CD14-positive monocyte (primary cell): ENCODE measurements at regions not wholly inside any gene's neighbourhood (a gene's known extent, or its start where the extent isn't known, plus 50 kb on each side); places are given as distances from the start of the nearest gene placed in this dataset.

ENCODE experiments used
- DNase-seq, 3 donors: peaks; one replicate each; pipeline ENCODE4 v3.0.0-alpha.2; 2011 to 2022
- H2AFZ ChIP-seq: 2 replicates; pipeline ENCODE4 v1.6.0; 2012; ENCODE audit warnings: mild to moderate bottlenecking, low read depth, low read length, inconsistent platforms; ENCODE audit not compliant: insufficient read depth, poor library complexity, severe bottlenecking
- H3K27ac ChIP-seq, 2 donors: 1 replicate in 1 of 2; 2 replicates in 1 of 2; pipeline ENCODE4 v1.5.1; 2012 to 2013; ENCODE audit warnings: low read length in 2 of 2, control low read depth in 1 of 2, inconsistent platforms in 1 of 2, low read depth in 1 of 2, mild to moderate bottlenecking in 1 of 2
- H3K27me3 ChIP-seq, 2 donors: one replicate each; pipeline versions ENCODE4 v1.6.0 to v1.6.1; 2011 to 2013; ENCODE audit warnings: low read length in 2 of 2; ENCODE audit not compliant: control insufficient read depth in 2 of 2, insufficient read depth in 2 of 2
- H3K36me3 ChIP-seq, 2 donors: replicated peaks in 1 of 2; 1 replicate in 1 of 2; 2 replicates in 1 of 2; pipeline versions ENCODE4 v1.5.1 to v1.6.1; 2012 to 2013; ENCODE audit warnings: low read length in 2 of 2, control low read depth in 1 of 2, inconsistent platforms in 1 of 2, mild to moderate bottlenecking in 1 of 2; ENCODE audit not compliant: insufficient read depth in 2 of 2, control insufficient read depth in 1 of 2
- H3K4me1 ChIP-seq, 2 donors: 1 replicate in 1 of 2; 2 replicates in 1 of 2; pipeline versions ENCODE4 v1.5.1 to v1.6.1; 2012 to 2013; ENCODE audit warnings: low read length in 2 of 2, control low read depth in 1 of 2, inconsistent platforms in 1 of 2, mild to moderate bottlenecking in 1 of 2, moderate library complexity in 1 of 2; ENCODE audit not compliant: insufficient read depth in 2 of 2, control insufficient read depth in 1 of 2
- H3K4me2 ChIP-seq: replicated peaks from 2 replicates; pipeline ENCODE3; 2012; ENCODE audit warnings: low read length, moderate library complexity, mild to moderate bottlenecking; ENCODE audit not compliant: poor library complexity, severe bottlenecking; ENCODE audit errors: extremely low read depth
- H3K4me3 ChIP-seq, 3 experiments: fragments of 200-600 bp in 1 of 3; sonication (generic) in 1 of 3; replicated peaks in 1 of 3; 1 replicate in 2 of 3; 2 replicates in 1 of 3; pipeline ENCODE4 v1.5.1; 2011 to 2013; ENCODE audit warnings: low read length in 3 of 3, mild to moderate bottlenecking in 3 of 3, control low read depth in 2 of 3, low read depth in 2 of 3, inconsistent platforms in 1 of 3, moderate library complexity in 1 of 3
- H3K79me2 ChIP-seq: 2 replicates; pipeline ENCODE4 v1.6.0; 2012; ENCODE audit warnings: mild to moderate bottlenecking, control low read depth, inconsistent platforms, low read length, moderate library complexity; ENCODE audit not compliant: insufficient read depth
- H3K9ac ChIP-seq: 2 replicates; pipeline ENCODE4 v1.6.0; 2017; ENCODE audit warnings: low read length, mild to moderate bottlenecking; ENCODE audit not compliant: insufficient read depth, poor library complexity, severe bottlenecking
- H3K9me3 ChIP-seq, 2 donors: replicated peaks in 1 of 2; 1 replicate in 1 of 2; 2 replicates in 1 of 2; pipeline versions ENCODE4 v1.5.1 to v1.6.1; 2012 to 2013; ENCODE audit warnings: low read length in 2 of 2, control low read depth in 1 of 2; ENCODE audit not compliant: control insufficient read depth in 1 of 2, insufficient read depth in 1 of 2
- H4K20me1 ChIP-seq: 2 replicates; pipeline ENCODE4 v1.6.0; 2012; ENCODE audit warnings: mild to moderate bottlenecking, low read length, control low read depth, moderate library complexity; ENCODE audit not compliant: insufficient read depth
- H3K27ac Mint-ChIP-seq, 7 donors: one replicate each; pipeline ENCODE4 v1.8.0; 2020; ENCODE audit warnings: mild to moderate bottlenecking in 7 of 7, mixed read lengths in 7 of 7, moderate library complexity in 6 of 7, inconsistent platforms in 2 of 7
- H3K27me3 Mint-ChIP-seq, 3 donors: one replicate each; pipeline ENCODE4 v1.8.0; 2021 to 2022; ENCODE audit warnings: low read depth in 3 of 3, mild to moderate bottlenecking in 3 of 3, mixed read lengths in 3 of 3, moderate library complexity in 3 of 3, inconsistent platforms in 1 of 3
- H3K36me3 Mint-ChIP-seq, 2 donors: one replicate each; pipeline ENCODE4 v1.8.0; 2020; ENCODE audit warnings: mixed read lengths in 2 of 2, inconsistent platforms in 1 of 2, mild to moderate bottlenecking in 1 of 2
- H3K4me1 Mint-ChIP-seq: one replicate; pipeline ENCODE4 v1.8.0; 2020; ENCODE audit warnings: mild to moderate bottlenecking, mixed read lengths
- H3K4me3 Mint-ChIP-seq, 2 donors: one replicate each; pipeline ENCODE4 v1.8.0; 2020; ENCODE audit warnings: mild to moderate bottlenecking in 2 of 2, mixed read lengths in 2 of 2, moderate library complexity in 1 of 2
- H3K9me3 Mint-ChIP-seq, 7 donors: one replicate each; pipeline ENCODE4 v1.8.0; 2020 to 2022; ENCODE audit warnings: mixed read lengths in 7 of 7, mild to moderate bottlenecking in 6 of 7, moderate library complexity in 6 of 7, inconsistent platforms in 2 of 7
- CTCF ChIP-seq: fragments of 200-600 bp; IDR thresholded peaks from one replicate; pipeline ENCODE4 v1.8.0; 2022; ENCODE audit warnings: antibody characterized with exemption, mild to moderate bottlenecking
- WGBS: methylation state at CpG from one replicate; pipeline ENCODE4 v1.1.5; 2013; ENCODE audit warnings: missing lambda C conversion rate; ENCODE audit not compliant: insufficient coverage; 5-methylcytosine and 5-hydroxymethylcytosine counted together
- intact Hi-C, 2 donors: fragments of 100-400 bp; cut with micrococcal nuclease; formaldehyde crosslinking; loops; one replicate each; pipeline versions ENCODE4 v1.15.0 to v1.15.1; 2023

- H3K4me1 Mint-ChIP-seq, result no peaks in the 10 kb centered on the region
- no peak for DNase-seq
- Histone ChIP-seq H3K36me3 (no peaks in the 10 kb centered on the region), H3K4me3 (no peak overlapping the region), H3K27ac (no peak overlapping the region), H3K79me2 (no peaks in the 10 kb centered on the region), H4K20me1 (no peaks in the 10 kb centered on the region), H2AFZ (no peak overlapping the region), H3K4me1 (no peaks in the 10 kb centered on the region), H3K9me3 (no peaks in the 10 kb centered on the region), H3K9ac (no peak overlapping the region), H3K27me3 (no peaks in the 10 kb centered on the region), H3K4me2 (no peak overlapping the region)
- WGBS, result no CpG with 5 or more reads among the region's 2 CpGs
- no peaks in the 10 kb centered on the region for H3K27me3 Mint-ChIP-seq
- no peaks in the 10 kb centered on the region for H3K9me3 Mint-ChIP-seq
- no peaks in the 10 kb centered on the region for H3K36me3 Mint-ChIP-seq
- no peak overlapping the region for H3K27ac Mint-ChIP-seq
- H3K4me3 Mint-ChIP-seq, result no peak overlapping the region
- no peak for TF ChIP-seq CTCF
- intact Hi-C loops, result no loop called here
These were observed 605.7 kb downstream of the METTL15 start for GRCh38 chr11:28713850-28714249.

DNA sequence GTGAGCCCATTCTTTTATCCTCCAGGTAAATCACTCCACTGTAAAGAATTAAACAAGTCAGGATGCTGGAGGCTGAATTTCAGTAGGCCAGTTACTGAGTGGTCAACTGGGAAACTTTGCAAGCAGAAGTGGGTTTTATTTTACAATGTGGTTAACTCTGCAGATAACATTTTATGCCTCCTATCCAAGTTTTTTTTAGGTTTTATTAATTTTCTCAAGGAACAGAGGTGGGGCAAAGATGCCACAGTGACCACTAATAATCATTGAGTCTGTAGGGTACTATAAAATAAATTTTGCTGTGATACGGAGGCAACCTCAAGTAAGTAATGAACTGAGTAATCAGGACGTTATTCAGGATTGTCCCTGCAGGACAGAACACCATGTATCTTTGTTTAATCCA is 599.9 kb downstream of the METTL15 start:
- Histone ChIP-seq H3K27ac (no peak overlapping the region), H4K20me1 (no peaks in the 10 kb centered on the region), H3K36me3 (no peaks in the 10 kb centered on the region), H3K9me3 (no peaks in the 10 kb centered on the region), H3K4me2 (no peak overlapping the region), H3K4me1 (no peaks in the 10 kb centered on the region), H3K4me3 (no peak overlapping the region), H2AFZ (no peak overlapping the region), H3K27me3 (no peaks in the 10 kb centered on the region), H3K79me2 (no peaks in the 10 kb centered on the region), H3K9ac (no peak overlapping the region)
- Mint-ChIP-seq H3K36me3 (no peaks in the 10 kb centered on the region), H3K4me1 (no peaks in the 10 kb centered on the region), H3K27me3 (peaks cover 0 to 3% (median 0%) of the 10 kb centered on the region in 3 donors), H3K27ac (no peak overlapping the region), H3K4me3 (no peak overlapping the region), H3K9me3 (no peaks in the 10 kb centered on the region)
- TF ChIP-seq CTCF, result no peak
- intact Hi-C loops, result no loop called here
- WGBS, result no CpG with 5 or more reads among the region's 2 CpGs
- DNase-seq, result no peak
